ENCODE measurements at regions not wholly inside any gene's neighbourhood (a gene's known extent, or its start where the extent isn't known, plus 50 kb on each side); places are given as distances from the start of the nearest gene placed in this dataset.

DNA sequence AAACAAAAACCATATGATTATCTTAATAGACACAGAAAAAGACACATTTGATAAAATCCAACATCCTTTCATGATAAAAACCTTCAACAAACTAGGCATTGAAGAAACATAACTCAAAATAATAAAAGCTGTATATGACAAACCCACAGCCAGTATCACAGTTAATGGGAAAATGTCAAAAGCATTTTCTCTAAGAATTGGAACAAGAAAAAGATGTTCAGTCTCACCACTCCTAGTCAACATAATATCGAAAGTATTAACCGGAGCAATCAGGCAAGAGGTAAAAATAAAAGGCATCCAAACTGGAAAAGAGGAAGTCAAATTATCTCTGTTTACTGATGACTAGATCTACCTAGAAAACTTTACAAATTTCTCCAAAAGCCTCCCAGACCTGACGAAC lies 684.2 kb upstream of the SPRY2 start:
- peaks cover 15% of the 10 kb centered on the region for H3K9me3 Mint-ChIP-seq
- intact Hi-C loops (cut with micrococcal nuclease), result no loop called here
- TF ChIP-seq CTCF (IDR thresholded peaks at IDR 0.05), result no peak
- H3K4me3 Mint-ChIP-seq, result no peak overlapping the region
- ChIA-PET POLR2A (no interaction called here), CTCF (interaction anchor here (0.6 to 1.1 kb wide), 2 partner anchors 8 to 1052 kb away, joined by 3 read pairs; no protein-coding TSS in a partner anchor)
- DNase-seq (no peak), ATAC-seq (ENCODE audit: low read depth) (no peak)
- H3K4me1 Mint-ChIP-seq, result no peaks in the 10 kb centered on the region
- H3K27me3 Mint-ChIP-seq, result no peaks in the 10 kb centered on the region
- no peak overlapping the region for H3K27ac Mint-ChIP-seq
- H3K36me3 Mint-ChIP-seq (ENCODE audit: low read depth), result no peaks in the 10 kb centered on the region

DNA sequence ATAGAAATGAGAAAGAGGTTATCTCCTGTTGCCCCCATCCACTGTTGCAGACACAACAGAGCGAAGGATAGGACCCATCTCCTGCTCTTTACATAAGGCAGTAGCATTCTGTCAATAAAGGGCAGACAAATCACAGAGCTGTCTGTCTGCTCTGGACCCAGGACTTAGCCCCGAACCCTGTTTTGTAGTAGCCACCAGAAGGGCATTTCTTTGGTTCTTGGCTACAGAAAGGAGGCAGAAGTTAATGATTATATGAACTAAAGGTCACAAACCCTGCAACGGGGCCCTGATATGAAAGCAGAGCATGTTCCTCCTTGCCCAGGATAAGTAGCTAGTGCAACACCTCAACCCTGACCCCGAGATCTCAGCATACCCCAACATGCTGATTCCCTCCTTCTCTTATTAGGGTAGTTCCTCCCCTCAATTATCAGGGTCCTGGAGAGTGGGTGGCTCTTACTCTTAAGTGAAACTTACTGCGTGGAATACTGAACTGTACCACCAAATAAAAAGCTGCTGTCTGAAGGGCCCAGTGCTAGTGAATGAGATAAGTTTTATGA lies 680.4 kb upstream of the SPRY2 start:
- intact Hi-C loops (cut with micrococcal nuclease), result no loop called here
- Mint-ChIP-seq H3K36me3 (ENCODE audit: low read depth) (no peaks in the 10 kb centered on the region), H3K27me3 (no peaks in the 10 kb centered on the region), H3K27ac (no peak overlapping the region), H3K9me3 (peaks cover 14% of the 10 kb centered on the region), H3K4me1 (no peaks in the 10 kb centered on the region), H3K4me3 (no peak overlapping the region)
- no peak for DNase-seq
- ATAC-seq (ENCODE audit: low read depth), result no peak
- ChIA-PET CTCF (no interaction called here), POLR2A (no interaction called here)
- TF ChIP-seq CTCF (IDR thresholded peaks at IDR 0.05), result no peak

DNA sequence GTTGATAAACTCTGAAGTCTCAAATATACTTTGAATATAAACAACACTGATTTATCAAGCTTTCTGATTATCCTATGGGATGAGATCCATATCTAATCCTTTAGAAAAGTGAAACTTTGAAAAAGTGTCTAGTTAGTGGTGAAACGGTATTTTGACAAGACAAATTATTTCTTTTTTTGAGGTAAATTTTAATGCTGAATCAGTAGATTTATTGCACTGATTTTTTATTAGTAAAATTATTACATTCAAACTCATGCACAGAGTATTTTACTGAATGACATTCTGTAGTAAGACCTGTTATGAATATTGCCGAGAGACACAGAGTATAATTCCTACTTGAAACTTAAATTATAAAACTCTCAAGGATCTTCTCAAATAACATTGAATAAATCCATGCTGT lies 679.1 kb upstream of the SPRY2 start:
- Mint-ChIP-seq H3K9me3 (peaks cover 17% of the 10 kb centered on the region), H3K36me3 (ENCODE audit: low read depth) (no peaks in the 10 kb centered on the region), H3K4me3 (no peak overlapping the region), H3K27ac (no peak overlapping the region), H3K4me1 (no peaks in the 10 kb centered on the region), H3K27me3 (no peaks in the 10 kb centered on the region)
- ATAC-seq (ENCODE audit: low read depth), result no peak
- TF ChIP-seq CTCF (IDR thresholded peaks at IDR 0.05), result no peak
- ChIA-PET POLR2A (no interaction called here), CTCF (no interaction called here)
- no peak for DNase-seq
- intact Hi-C loops (cut with micrococcal nuclease), result no loop called here

- no peak for ATAC-seq (ENCODE audit: low read depth)
- intact Hi-C loops (cut with micrococcal nuclease), result loop anchor here (5.0 to 10.0 kb wide), 3 partner anchors 657 to 1597 kb away; no protein-coding TSS in a partner anchor
These were observed 678.0 kb upstream of the SPRY2 start for GRCh38 chr13:81018936-81019335.

More at GRCh38 chr13:81018936-81019335, 678.0 kb upstream of the SPRY2 start:
- Mint-ChIP-seq H3K36me3 (ENCODE audit: low read depth) (no peaks in the 10 kb centered on the region), H3K4me1 (no peaks in the 10 kb centered on the region), H3K4me3 (no peak overlapping the region), H3K27ac (no peak overlapping the region), H3K27me3 (no peaks in the 10 kb centered on the region), H3K9me3 (peaks cover 20% of the 10 kb centered on the region)
- DNase-seq, result no peak
- TF ChIP-seq CTCF (IDR thresholded peaks at IDR 0.05), result no peak
- CTCF ChIA-PET, result interaction anchor here (2.7 to 2.9 kb wide), 2 partner anchors 676 to 1340 kb away, joined by 14 to 37 read pairs; no protein-coding TSS in a partner anchor
- POLR2A ChIA-PET, result no interaction called here
